ENCODE measurements at regions not wholly inside any gene's neighbourhood (a gene's known extent, or its start where the extent isn't known, plus 50 kb on each side); places are given as distances from the start of the nearest gene placed in this dataset.

DNA sequence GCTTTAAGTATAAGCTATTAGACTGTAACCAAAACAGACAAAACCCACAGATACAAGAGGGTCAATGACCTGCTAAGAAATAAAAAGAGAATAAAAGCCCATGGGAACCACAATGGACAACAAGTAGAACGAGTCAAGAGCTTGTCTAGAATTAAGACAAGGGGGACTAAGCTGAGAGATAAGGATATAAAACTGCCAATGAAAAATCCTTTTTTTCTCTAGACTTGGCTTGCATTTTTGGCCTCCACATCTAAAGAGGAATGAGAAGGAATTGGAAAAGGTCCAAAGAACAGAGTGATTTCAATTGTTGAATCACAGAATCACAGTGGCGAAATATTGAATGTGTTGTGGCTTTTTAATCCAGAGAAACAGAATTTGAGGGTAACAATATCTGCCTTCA is 135.7 kb downstream of the QDPR start:
- intact Hi-C loops (cut with micrococcal nuclease) = no loop called here
- peaks cover 0 to 3% (median 1%) of the 10 kb centered on the region in 7 donors for H3K9me3 Mint-ChIP-seq
- no peak overlapping the region for H3K9ac ChIP-seq (ENCODE audit: insufficient read depth, low read length, poor library complexity, severe bottlenecking)
- no peaks in the 10 kb centered on the region for H3K4me1 ChIP-seq (ENCODE audit: control insufficient read depth in 1 of 2, insufficient read depth in 2 of 2, low read length in 2 of 2)
- H4K20me1 ChIP-seq (ENCODE audit: insufficient read depth, low read length) = no peaks in the 10 kb centered on the region
- H3K36me3 ChIP-seq (replicated peaks in 1 of 2; ENCODE audit: control insufficient read depth in 1 of 2, insufficient read depth in 2 of 2, low read length in 2 of 2) = no peaks in the 10 kb centered on the region
- H3K27me3 Mint-ChIP-seq (ENCODE audit: low read depth in 3 of 3) = no peaks in the 10 kb centered on the region
- no peak overlapping the region for H3K27ac ChIP-seq (ENCODE audit: low read depth in 1 of 2, low read length in 2 of 2)
- no peaks in the 10 kb centered on the region for H3K4me1 Mint-ChIP-seq
- TF ChIP-seq, protein P1, sequence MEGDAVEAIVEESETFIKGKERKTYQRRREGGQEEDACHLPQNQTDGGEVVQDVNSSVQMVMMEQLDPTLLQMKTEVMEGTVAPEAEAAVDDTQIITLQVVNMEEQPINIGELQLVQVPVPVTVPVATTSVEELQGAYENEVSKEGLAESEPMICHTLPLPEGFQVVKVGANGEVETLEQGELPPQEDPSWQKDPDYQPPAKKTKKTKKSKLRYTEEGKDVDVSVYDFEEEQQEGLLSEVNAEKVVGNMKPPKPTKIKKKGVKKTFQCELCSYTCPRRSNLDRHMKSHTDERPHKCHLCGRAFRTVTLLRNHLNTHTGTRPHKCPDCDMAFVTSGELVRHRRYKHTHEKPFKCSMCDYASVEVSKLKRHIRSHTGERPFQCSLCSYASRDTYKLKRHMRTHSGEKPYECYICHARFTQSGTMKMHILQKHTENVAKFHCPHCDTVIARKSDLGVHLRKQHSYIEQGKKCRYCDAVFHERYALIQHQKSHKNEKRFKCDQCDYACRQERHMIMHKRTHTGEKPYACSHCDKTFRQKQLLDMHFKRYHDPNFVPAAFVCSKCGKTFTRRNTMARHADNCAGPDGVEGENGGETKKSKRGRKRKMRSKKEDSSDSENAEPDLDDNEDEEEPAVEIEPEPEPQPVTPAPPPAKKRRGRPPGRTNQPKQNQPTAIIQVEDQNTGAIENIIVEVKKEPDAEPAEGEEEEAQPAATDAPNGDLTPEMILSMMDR (IDR thresholded peaks at IDR 0.05) = no peak
- no peaks in the 10 kb centered on the region for H3K9me3 ChIP-seq (replicated peaks in 1 of 2; ENCODE audit: control insufficient read depth in 1 of 2, insufficient read depth in 1 of 2, low read length in 2 of 2)
- H3K4me3 Mint-ChIP-seq = no peak overlapping the region
- no peak overlapping the region for H3K4me2 ChIP-seq (replicated peaks; ENCODE audit: extremely low read depth, low read length, poor library complexity, severe bottlenecking)
- no peaks in the 10 kb centered on the region for H3K79me2 ChIP-seq (ENCODE audit: insufficient read depth, low read length)
- no peaks in the 10 kb centered on the region for H3K36me3 Mint-ChIP-seq
- H3K27me3 ChIP-seq (ENCODE audit: control insufficient read depth in 2 of 2, insufficient read depth in 2 of 2, low read length in 2 of 2) = no peaks in the 10 kb centered on the region
- no peak overlapping the region for H2AFZ ChIP-seq (ENCODE audit: insufficient read depth, low read depth, low read length, poor library complexity, severe bottlenecking)
- no peak overlapping the region for H3K27ac Mint-ChIP-seq
- WGBS (ENCODE audit: insufficient coverage) = 100% methylated on average over 1 of the region's 2 CpGs
- no peak overlapping the region for H3K4me3 ChIP-seq (replicated peaks in 1 of 3; ENCODE audit: low read depth in 2 of 3, low read length in 3 of 3)
- no peak for DNase-seq

DNA sequence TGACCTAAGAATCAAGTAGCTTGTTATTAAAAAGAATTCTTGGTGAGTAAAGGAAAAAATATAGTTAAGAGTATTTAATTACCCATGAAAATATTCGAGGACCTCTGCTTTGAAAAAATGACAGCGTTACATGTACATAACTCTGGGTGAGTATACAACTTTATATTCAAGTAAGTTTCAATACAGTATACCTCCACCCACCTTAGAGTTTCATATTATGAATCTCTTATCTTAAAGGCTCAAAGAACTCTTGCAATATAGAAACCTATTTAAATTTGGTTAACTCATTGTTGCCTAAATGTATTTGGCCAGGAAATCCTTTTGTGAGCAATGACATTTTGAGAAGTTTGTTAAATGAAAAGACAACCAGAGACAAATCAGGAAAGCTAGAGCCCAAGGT is 138.2 kb downstream of the QDPR start:
- Mint-ChIP-seq H3K36me3 (no peaks in the 10 kb centered on the region), H3K4me3 (no peak overlapping the region), H3K9me3 (peaks cover 0 to 3% (median 1%) of the 10 kb centered on the region in 7 donors), H3K27me3 (ENCODE audit: low read depth in 3 of 3) (no peaks in the 10 kb centered on the region), H3K27ac (no peak overlapping the region), H3K4me1 (no peaks in the 10 kb centered on the region)
- intact Hi-C loops (cut with micrococcal nuclease) = no loop called here
- Histone ChIP-seq H4K20me1 (ENCODE audit: insufficient read depth, low read length) (no peaks in the 10 kb centered on the region), H3K4me1 (ENCODE audit: control insufficient read depth in 1 of 2, insufficient read depth in 2 of 2, low read length in 2 of 2) (no peaks in the 10 kb centered on the region), H3K27ac (ENCODE audit: low read depth in 1 of 2, low read length in 2 of 2) (no peak overlapping the region), H3K4me2 (replicated peaks; ENCODE audit: extremely low read depth, low read length, poor library complexity, severe bottlenecking) (no peak overlapping the region), H2AFZ (ENCODE audit: insufficient read depth, low read depth, low read length, poor library complexity, severe bottlenecking) (no peak overlapping the region), H3K79me2 (ENCODE audit: insufficient read depth, low read length) (no peaks in the 10 kb centered on the region), H3K36me3 (replicated peaks in 1 of 2; ENCODE audit: control insufficient read depth in 1 of 2, insufficient read depth in 2 of 2, low read length in 2 of 2) (no peaks in the 10 kb centered on the region), H3K4me3 (replicated peaks in 1 of 3; ENCODE audit: low read depth in 2 of 3, low read length in 3 of 3) (no peak overlapping the region), H3K9me3 (replicated peaks in 1 of 2; ENCODE audit: control insufficient read depth in 1 of 2, insufficient read depth in 1 of 2, low read length in 2 of 2) (no peaks in the 10 kb centered on the region), H3K27me3 (ENCODE audit: control insufficient read depth in 2 of 2, insufficient read depth in 2 of 2, low read length in 2 of 2) (no peaks in the 10 kb centered on the region), H3K9ac (ENCODE audit: insufficient read depth, low read length, poor library complexity, severe bottlenecking) (no peak overlapping the region)
- no CpG with 5 or more reads among the region's 2 CpGs for WGBS (ENCODE audit: insufficient coverage)
- DNase-seq = no peak
- TF ChIP-seq, protein P1 (IDR thresholded peaks at IDR 0.05) = no peak
